GM21390 (cell line): ENCODE measurements at regions not wholly inside any gene's neighbourhood (a gene's known extent, or its start where the extent isn't known, plus 50 kb on each side); places are given as distances from the start of the nearest gene placed in this dataset.

Experiments
- ATAC-seq: cut with Tn5 transposase; IDR thresholded peaks from one replicate; pipeline ENCODE4 v1.9.1; 2021; ENCODE audit not compliant: unreplicated experiment

DNA sequence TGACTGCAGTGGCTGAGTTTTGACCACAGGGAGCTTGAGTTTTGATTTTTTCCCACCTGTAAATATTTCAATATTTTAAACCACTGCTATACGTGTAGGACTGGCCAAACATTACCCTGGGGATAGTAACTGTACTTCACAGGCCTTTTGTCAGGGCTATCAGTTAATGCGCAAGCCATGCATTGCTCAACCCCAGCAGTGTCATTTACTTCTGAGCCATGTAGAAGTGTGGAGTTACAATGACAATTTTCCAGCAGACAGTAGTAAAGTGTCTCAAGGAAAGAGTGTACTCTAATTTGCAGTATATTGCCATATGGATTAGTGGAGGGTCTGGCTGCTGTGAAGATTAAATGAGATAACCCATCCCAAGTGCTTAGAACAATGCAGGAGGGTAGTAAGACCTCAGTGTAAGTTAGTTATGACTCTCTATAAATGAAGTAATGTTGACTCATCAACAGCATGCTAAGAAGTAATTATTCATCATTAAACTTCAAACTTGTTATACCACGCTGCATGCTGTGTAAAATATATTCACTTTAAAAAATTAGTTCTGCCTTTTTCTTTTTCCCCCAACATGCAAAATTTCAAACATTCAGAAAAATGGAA, 489.2 kb downstream of the KDM4C start:
- no peak for ATAC-seq

DNA sequence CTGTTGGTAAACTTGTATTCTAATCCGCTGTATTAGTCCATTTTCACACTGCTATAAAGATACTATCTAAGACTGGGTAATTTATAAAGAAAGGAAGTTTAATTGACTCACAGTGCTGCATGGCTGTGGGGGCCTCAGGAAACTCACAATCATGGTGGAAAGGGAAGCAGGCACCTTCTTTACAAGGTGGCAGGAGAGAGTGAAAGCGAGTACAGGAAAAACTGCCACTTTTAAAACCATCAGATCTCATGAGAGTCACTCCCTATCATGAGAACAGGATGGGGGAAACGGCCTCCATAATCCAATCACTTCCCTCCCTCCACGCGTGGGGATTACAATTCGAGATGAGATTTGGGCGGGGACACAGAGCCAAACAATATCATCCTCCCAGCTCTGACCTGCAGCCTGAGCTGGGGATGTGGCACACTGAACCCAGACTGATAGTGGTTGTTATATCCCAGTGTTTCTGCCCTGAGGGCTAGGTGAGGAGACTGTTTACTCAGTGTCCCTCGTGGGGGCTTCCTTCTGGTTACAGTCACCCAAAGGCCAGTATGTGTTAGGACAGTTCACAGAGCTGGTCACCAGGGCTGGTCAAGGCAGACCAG, 488.3 kb downstream of the KDM4C start:
- no peak for ATAC-seq

DNA sequence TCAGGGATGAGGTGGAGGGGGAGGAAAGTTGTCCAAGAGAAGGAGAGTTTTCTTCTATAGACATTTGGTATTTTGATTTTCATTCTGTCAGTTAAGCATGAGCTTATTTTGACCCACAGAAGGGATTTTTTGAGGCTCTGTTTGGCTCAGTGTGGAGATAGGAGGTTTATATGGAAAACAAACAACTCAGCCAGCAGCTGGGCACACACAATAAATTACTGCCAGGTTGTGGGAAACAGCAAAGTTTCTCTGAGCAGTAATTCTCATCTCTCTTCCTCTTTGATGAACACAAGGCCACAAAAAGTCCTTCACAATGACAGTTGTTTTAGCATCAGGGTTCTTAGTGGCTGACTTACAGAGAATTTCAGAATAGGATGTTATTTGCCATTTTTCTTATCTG, 486.1 kb downstream of the KDM4C start:
- ATAC-seq = no peak

DNA sequence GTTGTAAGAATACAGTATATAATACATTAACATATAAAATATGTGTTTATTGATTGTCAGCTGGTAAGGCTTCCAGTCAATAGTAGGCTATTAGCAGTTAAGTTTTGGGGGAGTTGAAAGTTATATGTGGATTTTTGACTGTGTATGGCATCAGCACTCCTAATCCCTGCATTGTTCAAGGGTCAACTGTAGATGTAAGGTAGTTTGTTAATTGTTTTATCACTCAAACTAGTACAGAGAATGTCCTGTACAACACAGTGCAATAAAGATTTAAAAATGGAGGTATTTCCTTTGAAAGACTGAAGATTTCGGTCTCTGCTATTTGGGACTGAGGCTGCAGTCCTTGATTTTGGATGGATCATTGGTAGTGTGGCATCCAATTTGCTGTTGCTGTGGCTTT, 484.4 kb downstream of the KDM4C start:
- ATAC-seq = no peak

DNA sequence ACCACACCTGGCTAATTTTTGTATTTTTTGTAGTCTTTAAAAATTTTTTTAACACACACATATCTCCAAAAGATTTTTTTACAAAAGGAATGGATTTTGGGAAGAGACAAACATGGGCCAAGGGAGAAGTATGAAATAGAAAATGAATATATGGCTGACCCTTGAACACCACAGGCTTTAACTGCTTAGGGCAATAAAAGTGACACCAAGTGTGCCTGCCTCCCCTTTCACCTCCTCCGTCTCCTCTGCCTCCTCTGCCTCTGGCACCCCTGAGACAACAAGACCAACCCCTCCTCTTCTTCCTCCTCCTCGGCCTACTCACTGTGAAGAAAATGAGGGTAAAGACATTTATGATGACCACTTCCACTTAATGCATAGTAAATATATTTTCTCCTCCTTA, 483.9 kb downstream of the KDM4C start:
- ATAC-seq = no peak

DNA sequence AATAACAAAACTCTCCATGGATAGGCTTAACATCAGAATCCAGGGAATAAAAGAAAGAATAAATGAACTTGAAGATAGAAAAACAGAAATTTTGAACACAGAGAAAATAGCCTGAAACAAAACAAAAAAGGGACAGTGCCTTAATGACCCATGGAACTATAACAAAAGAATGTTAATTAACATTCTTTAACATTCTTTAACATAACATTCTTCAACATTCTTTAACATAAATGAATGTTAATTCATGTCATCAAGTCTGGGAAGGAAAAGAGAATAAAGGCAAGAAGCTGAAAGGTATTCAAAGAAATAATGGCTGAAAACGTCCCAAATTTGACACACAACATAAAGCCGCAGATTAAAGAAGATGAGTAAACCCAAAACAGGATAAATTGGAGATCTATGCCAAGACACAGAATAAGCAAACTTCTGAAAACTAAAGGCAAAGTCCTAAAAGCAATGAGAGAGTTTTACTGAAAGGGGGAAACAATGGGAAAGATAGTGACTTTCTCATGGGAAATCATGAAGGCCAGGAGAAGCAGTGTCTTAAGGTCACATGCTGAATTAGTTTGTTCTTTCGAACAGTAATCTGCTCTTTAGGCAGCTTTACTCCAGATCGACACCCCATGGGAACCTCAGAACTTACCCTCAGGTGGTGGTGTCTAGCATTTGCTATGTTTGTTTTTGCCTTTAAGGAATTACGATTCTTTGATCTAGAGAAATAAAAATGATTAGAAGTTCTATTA, 483.0 kb downstream of the KDM4C start:
- ATAC-seq = no peak

DNA sequence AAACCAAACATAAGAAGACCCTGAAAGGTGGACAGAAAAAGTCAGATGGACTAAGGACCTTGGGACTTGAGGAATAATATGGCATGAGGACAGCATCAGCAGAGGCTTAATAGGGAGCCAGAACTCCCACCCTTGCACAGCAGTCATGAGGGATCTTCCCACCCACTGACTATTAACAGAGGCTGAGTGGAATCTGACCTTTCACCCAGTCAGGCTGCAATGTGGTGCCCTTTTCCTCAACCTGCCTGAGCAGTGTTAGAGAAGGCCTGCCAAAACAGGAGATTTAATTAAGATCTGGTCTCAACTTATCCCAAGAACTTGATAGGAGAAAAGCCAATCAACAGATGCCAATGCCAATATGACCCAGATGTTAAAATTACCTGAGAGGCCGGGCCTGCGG, 481.9 kb downstream of the KDM4C start:
- ATAC-seq = no peak

DNA sequence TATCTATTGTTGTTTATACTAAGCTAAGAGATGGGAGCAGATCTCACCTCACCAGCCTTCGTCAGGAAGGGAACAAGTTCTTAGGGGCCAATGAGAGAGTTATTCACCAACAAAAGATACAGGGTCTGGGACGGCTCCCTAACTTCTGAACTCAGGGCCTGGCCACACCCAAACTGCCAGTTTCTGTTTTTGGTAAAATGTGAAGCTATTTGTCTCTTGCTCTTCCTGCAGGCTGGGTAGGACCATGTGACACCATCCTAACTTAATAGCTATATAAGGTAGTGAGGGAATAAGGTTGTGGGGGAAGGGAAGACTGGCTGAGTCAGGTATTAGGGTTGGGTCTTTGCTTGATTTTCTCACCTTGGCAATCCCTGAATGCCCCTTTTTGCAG, 480.5 kb downstream of the KDM4C start:
- no peak for ATAC-seq

DNA sequence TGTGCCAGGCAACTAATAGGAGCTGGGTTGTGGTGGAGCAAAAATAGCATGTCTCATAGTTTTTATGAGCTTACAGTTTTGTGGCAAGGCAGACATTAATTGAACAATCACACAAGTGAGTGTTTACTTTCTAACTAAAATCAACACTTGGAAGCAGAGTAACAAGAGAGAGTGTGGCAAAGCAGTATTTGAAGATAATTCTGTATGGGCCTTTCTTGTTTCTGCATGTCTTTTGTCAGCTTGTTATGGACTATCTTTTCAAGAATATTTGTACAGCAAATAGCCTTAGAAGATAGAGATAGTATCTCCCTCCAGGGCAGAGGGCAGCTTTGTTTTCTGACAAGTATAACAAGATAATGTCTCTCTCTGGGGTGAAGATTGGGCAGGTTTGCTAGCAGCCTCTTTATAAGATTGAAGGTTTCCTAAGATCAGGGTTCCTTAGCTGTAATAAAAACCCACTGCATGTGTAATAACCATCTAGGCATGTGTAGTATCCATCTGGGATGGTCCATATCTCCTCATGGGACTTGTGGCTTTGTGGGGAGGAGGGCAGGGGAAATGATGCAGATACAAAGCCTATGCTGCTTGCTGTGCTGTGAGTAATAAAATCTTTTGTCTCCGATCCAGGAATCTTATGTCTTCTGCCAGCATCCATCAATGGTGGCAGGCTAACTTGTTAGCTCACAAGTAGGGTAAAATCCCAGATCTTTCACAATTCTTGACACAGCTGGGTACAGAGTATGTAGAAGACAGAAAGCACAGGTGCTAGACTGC, 479.9 kb downstream of the KDM4C start:
- no peak for ATAC-seq

DNA sequence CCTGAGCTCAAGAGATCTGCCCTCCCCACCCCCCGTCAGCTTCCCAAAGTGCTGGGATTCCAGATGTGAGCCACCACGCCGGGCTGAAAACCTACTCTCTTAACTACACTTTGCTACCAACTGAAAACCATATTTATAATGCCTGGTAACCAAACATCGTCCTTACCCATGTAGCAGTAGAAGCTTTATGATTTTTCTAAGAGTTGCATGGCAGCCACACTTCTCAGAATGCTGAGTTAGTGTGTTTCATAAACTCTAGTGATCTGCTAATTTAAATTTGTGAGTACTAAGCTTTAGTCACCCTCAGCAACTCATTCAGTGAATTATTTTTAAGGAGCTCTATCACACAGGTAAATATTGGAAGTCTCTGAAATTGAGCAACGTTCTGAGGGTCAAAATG, 478.4 kb downstream of the KDM4C start:
- no peak for ATAC-seq

DNA sequence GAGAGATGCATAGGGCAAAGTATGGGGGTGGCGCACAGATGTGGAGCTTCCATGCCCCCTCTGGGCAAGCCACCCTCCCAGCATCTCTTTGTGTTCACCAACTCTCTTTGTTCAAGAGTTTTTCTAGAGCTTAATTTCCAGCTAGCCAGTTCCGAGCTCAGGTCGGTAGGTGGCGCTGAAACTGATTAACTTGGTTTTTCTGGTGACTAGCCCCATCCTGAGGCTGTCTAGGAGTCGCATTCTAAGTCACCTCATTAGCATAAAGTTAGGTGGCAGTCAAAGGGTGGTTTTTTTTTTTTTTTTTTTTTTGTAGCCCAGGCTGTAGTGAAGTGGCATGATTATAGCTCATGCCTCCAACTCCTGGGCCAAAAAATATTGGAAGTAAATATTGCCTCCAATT, 476.4 kb downstream of the KDM4C start:
- ATAC-seq = no peak

DNA sequence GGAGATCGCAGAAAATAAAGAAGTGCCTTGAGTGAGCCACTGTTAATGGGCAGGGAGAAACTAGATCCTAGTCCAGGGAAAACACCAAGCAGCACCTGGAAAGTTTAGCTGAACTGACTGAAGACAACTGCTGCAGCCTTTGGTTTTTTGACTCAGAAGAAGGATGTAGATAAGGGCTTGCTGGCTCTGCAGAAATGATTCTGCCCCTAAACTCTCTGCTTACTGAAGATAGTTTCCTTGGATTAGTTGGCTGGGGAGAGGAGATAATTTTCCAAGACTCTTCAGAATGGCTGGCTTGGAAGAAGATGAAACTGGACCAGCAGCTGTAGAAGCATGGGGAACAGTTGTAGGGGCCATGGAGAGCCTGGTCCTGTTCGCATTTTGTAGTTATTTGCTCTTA, 471.8 kb downstream of the KDM4C start:
- no peak for ATAC-seq

DNA sequence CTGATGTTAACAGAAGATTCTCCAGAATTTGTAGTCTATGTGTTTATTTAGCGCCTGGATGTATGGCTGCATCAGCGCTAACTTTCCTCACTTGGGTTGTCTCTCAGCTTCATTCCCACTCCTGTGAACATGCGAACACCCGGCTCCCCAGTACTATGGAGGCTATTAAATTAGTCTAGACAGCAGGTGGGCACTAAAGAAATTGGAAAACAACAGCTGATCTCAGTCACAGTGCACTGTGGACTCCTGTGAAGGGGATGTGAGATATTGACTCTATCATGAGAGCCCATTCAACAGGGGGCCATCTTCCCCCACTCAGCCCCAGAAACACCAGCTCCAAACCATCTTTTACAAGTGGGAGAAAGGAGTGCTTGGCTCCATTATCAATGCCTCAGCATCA, 471.0 kb downstream of the KDM4C start:
- ATAC-seq = no peak

DNA sequence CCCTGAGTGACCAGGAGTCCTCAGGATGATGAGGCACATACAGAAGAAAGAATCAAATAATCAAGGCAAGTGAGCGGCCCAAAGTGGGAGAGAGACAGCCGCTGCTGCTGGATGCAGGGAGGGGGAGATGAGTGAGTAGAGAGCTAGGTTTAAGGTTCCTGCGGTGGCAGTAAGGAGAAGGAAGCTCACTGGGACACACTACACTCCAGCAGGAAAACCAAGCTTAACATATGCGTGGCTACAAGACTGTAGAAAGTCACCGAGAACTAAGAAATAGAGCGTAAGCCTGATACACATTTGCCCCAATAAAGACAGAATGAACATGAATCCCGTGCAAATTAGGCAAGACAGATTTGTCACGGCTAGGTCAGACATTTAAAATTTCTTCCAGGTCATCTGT, 470.2 kb downstream of the KDM4C start:
- no peak for ATAC-seq

DNA sequence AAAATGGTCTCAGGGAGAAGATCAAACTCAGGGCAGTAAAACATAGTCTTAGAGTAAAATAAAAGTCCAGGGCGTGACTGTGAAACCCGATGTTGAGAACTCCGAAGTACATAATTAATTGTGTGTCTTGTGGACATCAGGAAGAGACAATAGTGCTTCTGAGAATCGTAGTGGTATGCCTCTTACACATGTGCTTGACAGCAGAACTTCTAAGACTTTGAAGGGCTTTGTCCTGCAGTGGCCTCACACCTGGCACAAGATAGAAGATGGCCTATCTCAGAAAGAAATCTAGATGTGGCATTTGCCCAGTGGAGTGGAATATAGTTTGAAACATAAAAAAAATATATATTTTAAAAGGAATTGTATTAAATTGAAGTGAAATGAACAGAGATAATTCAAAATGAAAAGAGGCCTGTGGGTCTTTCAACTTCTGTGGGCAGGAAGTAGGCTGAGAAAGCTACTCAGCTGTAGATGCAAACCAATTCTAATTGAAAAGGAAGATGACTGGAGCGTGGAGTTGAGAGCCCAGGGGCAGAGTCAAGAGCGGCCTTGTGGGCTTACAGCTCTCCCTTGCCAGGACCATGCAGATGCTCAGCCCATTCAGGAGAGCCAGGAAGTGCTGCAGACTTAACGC, 468.4 kb downstream of the KDM4C start:
- no peak for ATAC-seq
